ENCODE measurements at regions not wholly inside any gene's neighbourhood (a gene's known extent, or its start where the extent isn't known, plus 50 kb on each side); places are given as distances from the start of the nearest gene placed in this dataset.

- TF ChIP-seq CTCF (IDR thresholded peaks at IDR 0.05; ENCODE audit: insufficient read depth, low read depth, low read length), result no peak
- Histone ChIP-seq H3K4me3 (ENCODE audit: low read depth, low read length) (no peak overlapping the region), H3K27me3 (ENCODE audit: control insufficient read depth, insufficient read depth, low read length) (no peaks in the 10 kb centered on the region), H3K36me3 (ENCODE audit: control insufficient read depth, insufficient read depth, low read length) (no peaks in the 10 kb centered on the region)
- DNase-seq (ENCODE audit: low read depth), result no peak
- CTCF ChIA-PET, result no interaction called here
- POLR2A ChIA-PET, result no interaction called here
Measured at GRCh38 chr7:46663025-46663424, 742.0 kb upstream of the IGFBP3 start.

GRCh38 chr7:46661431-46661830 lies 740.4 kb upstream of the IGFBP3 start:
- H3K4me3 ChIP-seq (ENCODE audit: low read depth, low read length), result no peak overlapping the region
- ChIA-PET CTCF (interaction anchor here (1.0 kb wide), 1 partner anchor 9 kb away, joined by 5 read pairs; no protein-coding TSS in a partner anchor), POLR2A (no interaction called here)
- no peak for DNase-seq (ENCODE audit: low read depth)
- no peaks in the 10 kb centered on the region for H3K36me3 ChIP-seq (ENCODE audit: control insufficient read depth, insufficient read depth, low read length)
- H3K27me3 ChIP-seq (ENCODE audit: control insufficient read depth, insufficient read depth, low read length), result no peaks in the 10 kb centered on the region
- no peak for TF ChIP-seq CTCF (IDR thresholded peaks at IDR 0.05; ENCODE audit: insufficient read depth, low read depth, low read length)

- POLR2A ChIA-PET, result no interaction called here
- Histone ChIP-seq H3K27me3 (ENCODE audit: control insufficient read depth, insufficient read depth, low read length) (no peaks in the 10 kb centered on the region), H3K36me3 (ENCODE audit: control insufficient read depth, insufficient read depth, low read length) (no peaks in the 10 kb centered on the region), H3K4me3 (ENCODE audit: low read depth, low read length) (no peak overlapping the region)
- TF ChIP-seq CTCF (IDR thresholded peaks at IDR 0.05; ENCODE audit: insufficient read depth, low read depth, low read length), result no peak
- CTCF ChIA-PET, result interaction anchor here (0.6 to 1.0 kb wide), 2 partner anchors 10 to 297 kb away, joined by 4 to 5 read pairs; no protein-coding TSS in a partner anchor
- no peak for DNase-seq (ENCODE audit: low read depth)
Measured at GRCh38 chr7:46660402-46660980, 739.4 kb upstream of the IGFBP3 start.

GRCh38 chr7:46658281-46658680 lies 737.2 kb upstream of the IGFBP3 start:
- no peaks in the 10 kb centered on the region for H3K36me3 ChIP-seq (ENCODE audit: control insufficient read depth, insufficient read depth, low read length)
- ChIA-PET POLR2A (no interaction called here), CTCF (interaction anchor here (0.9 to 1.4 kb wide), 3 partner anchors 9 to 26 kb away, joined by 3 read pairs; no protein-coding TSS in a partner anchor)
- no peak overlapping the region for H3K4me3 ChIP-seq (ENCODE audit: low read depth, low read length)
- DNase-seq (ENCODE audit: low read depth), result no peak
- no peaks in the 10 kb centered on the region for H3K27me3 ChIP-seq (ENCODE audit: control insufficient read depth, insufficient read depth, low read length)
- TF ChIP-seq CTCF (IDR thresholded peaks at IDR 0.05; ENCODE audit: insufficient read depth, low read depth, low read length), result no peak

- POLR2A ChIA-PET, result interaction anchor here (0.6 kb wide), 1 partner anchor 769 kb away, joined by 11 read pairs; no protein-coding TSS in a partner anchor
- no peak for DNase-seq (ENCODE audit: low read depth)
- Histone ChIP-seq H3K4me3 (ENCODE audit: low read depth, low read length) (no peak overlapping the region), H3K36me3 (ENCODE audit: control insufficient read depth, insufficient read depth, low read length) (no peaks in the 10 kb centered on the region), H3K27me3 (ENCODE audit: control insufficient read depth, insufficient read depth, low read length) (no peaks in the 10 kb centered on the region)
- CTCF ChIA-PET, result interaction anchor here (0.9 kb wide), 1 partner anchor 26 kb away, joined by 3 read pairs; no protein-coding TSS in a partner anchor
- no peak for TF ChIP-seq CTCF (IDR thresholded peaks at IDR 0.05; ENCODE audit: insufficient read depth, low read depth, low read length)
Measured at GRCh38 chr7:46654546-46655443, 733.7 kb upstream of the IGFBP3 start.
